SK-N-SH (cell line): ENCODE measurements at regions not wholly inside any gene's neighbourhood (a gene's known extent, or its start where the extent isn't known, plus 50 kb on each side); places are given as distances from the start of the nearest gene placed in this dataset.

Experiments
- CTCF ChIA-PET: fragments of 300-600, 350-600 bp; formaldehyde crosslinking; extraction: SDS; loops from one replicate; lab custom pipeline; 2021; lab: Yijun Ruan, JAX
- POLR2A ChIA-PET: fragments of 350-600 bp; sonication (Branson Sonifier 250); formaldehyde crosslinking; extraction: SDS; loops from one replicate; lab custom pipeline; 2020; ENCODE audit warnings: antibody characterized with exemption, inconsistent platforms; lab: Yijun Ruan, JAX
- DNase-seq: peaks from one replicate; pipeline ENCODE4 v3.0.0; 2012
- H2AFZ ChIP-seq: fragments of 200-600 bp; sonication (generic); 2 replicates; pipeline ENCODE4 v1.8.1; 2016; ENCODE audit warnings: antibody characterized with exemption, mild to moderate bottlenecking, low read depth
- H3F3A ChIP-seq: fragments of 200-600 bp; sonication (generic); replicated peaks from 2 replicates; pipeline ENCODE3; 2016; ENCODE audit warnings: antibody characterized with exemption, mild to moderate bottlenecking; ENCODE audit not compliant: insufficient read depth
- H3K27ac ChIP-seq, 2 experiments: fragments of 200-500 bp in 1 of 2; fragments of 200-600 bp in 1 of 2; sonication (Bioruptor generic) in 1 of 2; sonication (generic), shearing (Covaris generic) in 1 of 2; 2 replicates each; pipeline versions ENCODE4 v1.5.1 to v1.6.1; 2014 to 2016; ENCODE audit warnings: low read depth in 2 of 2, inconsistent platforms in 1 of 2, low read length in 1 of 2, mild to moderate bottlenecking in 1 of 2, mixed read lengths in 1 of 2
- H3K27me3 ChIP-seq: fragments of 200-600 bp; sonication (generic), shearing (Covaris generic); 2 replicates; pipeline ENCODE4 v1.6.1; 2016; ENCODE audit warnings: mixed run types; ENCODE audit not compliant: insufficient read depth
- H3K36me3 ChIP-seq, 2 experiments: fragments of 200-500 bp in 1 of 2; fragments of 200-600 bp in 1 of 2; sonication (Bioruptor generic) in 1 of 2; sonication (generic) in 1 of 2; replicated peaks in 1 of 2; 2 replicates each; pipeline versions ENCODE3 to v1.5.1; 2014 to 2016; ENCODE audit warnings: low read length in 1 of 2, mild to moderate bottlenecking in 1 of 2; ENCODE audit not compliant: insufficient read depth in 2 of 2, control insufficient read depth in 1 of 2
- H3K4me1 ChIP-seq, 2 experiments: fragments of 200-500 bp in 1 of 2; fragments of 200-600 bp in 1 of 2; sonication (Bioruptor generic) in 1 of 2; sonication (generic), shearing (Covaris generic) in 1 of 2; 2 replicates each; pipeline versions ENCODE4 v1.5.1 to v1.6.1; 2014 to 2016; ENCODE audit warnings: low read depth in 1 of 2, low read length in 1 of 2, mixed run types in 1 of 2; ENCODE audit not compliant: insufficient read depth in 2 of 2, control insufficient read depth in 1 of 2
- H3K4me2 ChIP-seq: fragments of 200-600 bp; sonication (generic), shearing (Covaris generic); 2 replicates; pipeline ENCODE4 v1.6.1; 2017; ENCODE audit warnings: mixed run types
- H3K4me3 ChIP-seq, 2 experiments: fragments of 200-500 bp in 1 of 2; fragments of 200-600 bp in 1 of 2; sonication (Bioruptor generic) in 1 of 2; sonication (generic), shearing (Covaris generic) in 1 of 2; 2 replicates each; pipeline versions ENCODE4 v1.5.1 to v1.8.1; 2014 to 2016; ENCODE audit warnings: low read depth in 2 of 2, inconsistent platforms in 1 of 2, low read length in 1 of 2, mild to moderate bottlenecking in 1 of 2, mixed read lengths in 1 of 2, moderate library complexity in 1 of 2
- H3K79me2 ChIP-seq: fragments of 200-600 bp; sonication (generic); 2 replicates; pipeline ENCODE4 v1.8.1; 2017; ENCODE audit warnings: mild to moderate bottlenecking; ENCODE audit not compliant: insufficient read depth
- H3K9ac ChIP-seq: fragments of 200-600 bp; sonication (generic); 2 replicates; pipeline ENCODE4 v1.6.1; 2017; ENCODE audit warnings: mixed run types
- H3K9me2 ChIP-seq: fragments of 200-600 bp; sonication (generic); 2 replicates; pipeline ENCODE4 v1.6.1; 2017; ENCODE audit warnings: mixed run types
- H3K9me3 ChIP-seq: fragments of 200-600 bp; sonication (generic); 2 replicates; pipeline ENCODE4 v1.6.1; 2017; ENCODE audit warnings: mixed run types, mild to moderate bottlenecking, moderate library complexity
- H4K20me1 ChIP-seq: fragments of 200-600 bp; sonication (generic); 2 replicates; pipeline ENCODE4 v1.6.1; 2017; ENCODE audit warnings: mild to moderate bottlenecking, mixed run types; ENCODE audit not compliant: insufficient read depth
- FOXJ3 ChIP-seq: sonication (generic); formaldehyde crosslinking; IDR thresholded peaks from 2 replicates; pipeline ENCODE4 v1.5.1; 2020; ENCODE audit warnings: mild to moderate bottlenecking, missing genetic modification reagents
- FOXM1 ChIP-seq: IDR thresholded peaks from 2 replicates; pipeline ENCODE4 v1.4.0; 2012; ENCODE audit warnings: low read depth, mild to moderate bottlenecking
- GATA2 ChIP-seq: sonication (generic); formaldehyde crosslinking; IDR thresholded peaks from 2 replicates; pipeline ENCODE4 v1.5.0; 2020; ENCODE audit warnings: mild to moderate bottlenecking, missing genetic modification reagents
- IRF3 ChIP-seq: fragments of 150-350 bp; IDR thresholded peaks from 2 replicates; pipeline ENCODE4 v1.6.1; 2016; ENCODE audit warnings: mild to moderate bottlenecking, low read depth, low read length
- MEF2A ChIP-seq: IDR thresholded peaks from 2 replicates; pipeline ENCODE4 v1.4.0; 2012; ENCODE audit warnings: low read depth, borderline replicate concordance
- MXI1 ChIP-seq: IDR thresholded peaks from 2 replicates; pipeline ENCODE4 v1.6.1; 2012; ENCODE audit warnings: mild to moderate bottlenecking, low read depth, low read length, improper control_type of control experiment
- PBX3 ChIP-seq: IDR thresholded peaks from 2 replicates; pipeline ENCODE4; 2012
- POLR2AphosphoS5 ChIP-seq: IDR thresholded peaks from 2 replicates; pipeline ENCODE4 v1.6.1; 2012; ENCODE audit warnings: low read depth, low read length
- RAD21 ChIP-seq: IDR thresholded peaks from 2 replicates; pipeline ENCODE4 v1.6.1; 2012; ENCODE audit warnings: mild to moderate bottlenecking, low read length
- RFX5 ChIP-seq: IDR thresholded peaks from 2 replicates; pipeline ENCODE4 v1.6.1; 2012; ENCODE audit warnings: mild to moderate bottlenecking, improper control_type of control experiment, low read length
- RXRA ChIP-seq: IDR thresholded peaks from 2 replicates; pipeline ENCODE4 v1.4.0; 2012; ENCODE audit warnings: low read depth, mild to moderate bottlenecking, borderline replicate concordance
- TAF1 ChIP-seq: IDR thresholded peaks from 2 replicates; pipeline ENCODE4 v1.6.1; 2012; ENCODE audit warnings: low read depth, mild to moderate bottlenecking, low read length, moderate library complexity, borderline replicate concordance
- USF1 ChIP-seq: IDR thresholded peaks from 2 replicates; pipeline ENCODE4 v1.4.0; 2012; ENCODE audit warnings: low read depth, borderline replicate concordance
- USF2 ChIP-seq: fragments of 150-350 bp; IDR thresholded peaks from 2 replicates; pipeline ENCODE4 v1.6.1; 2017; ENCODE audit warnings: antibody characterized with exemption, low read length, low read depth, borderline replicate concordance
- TF ChIP-seq, protein P1 (sequence below): IDR thresholded peaks from 2 replicates; pipeline ENCODE4 v1.4.0; 2012; ENCODE audit warnings: low read depth, borderline replicate concordance
- TF ChIP-seq, protein P2 (sequence below): IDR thresholded peaks from 2 replicates; pipeline ENCODE4 v1.4.0; 2012; ENCODE audit warnings: low read depth
- TF ChIP-seq, protein P3 (sequence below): fragments of 200-600 bp; sonication (generic); IDR thresholded peaks from 2 replicates; pipeline ENCODE4 v1.6.1; 2017; ENCODE audit warnings: antibody characterized with exemption, mild to moderate bottlenecking, moderate library complexity

- CTCF ChIA-PET = no interaction called here
- Histone ChIP-seq H3K4me1 (no peaks in the 10 kb centered on the region), H3K27ac (no peak overlapping the region), H3K9me3 (no peaks in the 10 kb centered on the region), H4K20me1 (no peaks in the 10 kb centered on the region), H3K9ac (no peak overlapping the region), H3K4me2 (no peak overlapping the region), H3K79me2 (no peaks in the 10 kb centered on the region), H3F3A (no peaks in the 10 kb centered on the region), H3K27me3 (no peaks in the 10 kb centered on the region), H3K9me2 (no peaks in the 10 kb centered on the region), H3K4me3 (no peak overlapping the region), H3K36me3 (no peaks in the 10 kb centered on the region), H2AFZ (no peak overlapping the region)
- POLR2A ChIA-PET = no interaction called here
- TF ChIP-seq PBX3 = no peak
- TF ChIP-seq POLR2AphosphoS5 = no peak
- TF ChIP-seq USF2 = no peak
- no peak for TF ChIP-seq FOXJ3 (CRISPR knock-in tag)
- TF ChIP-seq, protein P1, sequence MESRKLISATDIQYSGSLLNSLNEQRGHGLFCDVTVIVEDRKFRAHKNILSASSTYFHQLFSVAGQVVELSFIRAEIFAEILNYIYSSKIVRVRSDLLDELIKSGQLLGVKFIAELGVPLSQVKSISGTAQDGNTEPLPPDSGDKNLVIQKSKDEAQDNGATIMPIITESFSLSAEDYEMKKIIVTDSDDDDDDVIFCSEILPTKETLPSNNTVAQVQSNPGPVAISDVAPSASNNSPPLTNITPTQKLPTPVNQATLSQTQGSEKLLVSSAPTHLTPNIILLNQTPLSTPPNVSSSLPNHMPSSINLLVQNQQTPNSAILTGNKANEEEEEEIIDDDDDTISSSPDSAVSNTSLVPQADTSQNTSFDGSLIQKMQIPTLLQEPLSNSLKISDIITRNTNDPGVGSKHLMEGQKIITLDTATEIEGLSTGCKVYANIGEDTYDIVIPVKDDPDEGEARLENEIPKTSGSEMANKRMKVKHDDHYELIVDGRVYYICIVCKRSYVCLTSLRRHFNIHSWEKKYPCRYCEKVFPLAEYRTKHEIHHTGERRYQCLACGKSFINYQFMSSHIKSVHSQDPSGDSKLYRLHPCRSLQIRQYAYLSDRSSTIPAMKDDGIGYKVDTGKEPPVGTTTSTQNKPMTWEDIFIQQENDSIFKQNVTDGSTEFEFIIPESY = no peak
- no peak for TF ChIP-seq FOXM1
- TF ChIP-seq USF1 = no peak
- no peak for TF ChIP-seq TAF1
- TF ChIP-seq MXI1 = no peak
- no peak for TF ChIP-seq RAD21
- no peak for TF ChIP-seq RXRA
- no peak for TF ChIP-seq GATA2 (CRISPR knock-in tag)
- TF ChIP-seq MEF2A = no peak
- no peak for TF ChIP-seq RFX5
- DNase-seq = no peak
Measured at GRCh38 chr9:10721301-10721700, 108.5 kb upstream of the PTPRD start.

DNA sequence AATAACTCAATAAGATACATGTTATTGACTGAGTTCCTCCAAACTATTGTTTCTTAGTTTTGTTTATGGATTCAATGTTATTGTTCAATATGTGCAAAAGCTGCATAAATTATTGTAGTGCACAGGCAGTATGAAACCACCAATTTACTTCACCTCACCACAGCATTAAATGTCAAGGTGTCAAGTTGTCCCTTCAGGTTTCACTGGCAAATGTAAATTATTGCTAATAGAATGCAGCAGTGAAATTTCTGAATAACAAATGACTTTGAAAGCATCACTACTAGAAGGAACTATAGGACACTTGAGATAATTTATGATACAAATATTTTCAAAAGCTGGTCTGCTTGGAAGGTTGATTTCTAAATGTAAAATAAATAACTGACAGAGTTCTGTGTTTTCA lies 116.4 kb upstream of the PTPRD start:
- no peaks in the 10 kb centered on the region for H3K9me3 ChIP-seq
- ChIA-PET CTCF (no interaction called here), POLR2A (no interaction called here)
- H4K20me1 ChIP-seq = no peaks in the 10 kb centered on the region
- H3K36me3 ChIP-seq = no peaks in the 10 kb centered on the region
- H3K4me2 ChIP-seq = no peak overlapping the region
- H3K4me1 ChIP-seq = no peaks in the 10 kb centered on the region
- H3K9ac ChIP-seq = no peak overlapping the region
- H3F3A ChIP-seq = no peaks in the 10 kb centered on the region
- DNase-seq = no peak
- no peaks in the 10 kb centered on the region for H3K79me2 ChIP-seq
- H3K27me3 ChIP-seq = no peaks in the 10 kb centered on the region
- no peaks in the 10 kb centered on the region for H3K9me2 ChIP-seq
- H3K4me3 ChIP-seq = no peak overlapping the region
- no peak overlapping the region for H2AFZ ChIP-seq
- H3K27ac ChIP-seq = no peak overlapping the region
- TF ChIP-seq GATA2 (CRISPR knock-in tag) = no peak
- TF ChIP-seq, protein P2, sequence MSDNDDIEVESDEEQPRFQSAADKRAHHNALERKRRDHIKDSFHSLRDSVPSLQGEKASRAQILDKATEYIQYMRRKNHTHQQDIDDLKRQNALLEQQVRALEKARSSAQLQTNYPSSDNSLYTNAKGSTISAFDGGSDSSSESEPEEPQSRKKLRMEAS = no peak
- no peak for TF ChIP-seq POLR2AphosphoS5
- TF ChIP-seq, protein P3, sequence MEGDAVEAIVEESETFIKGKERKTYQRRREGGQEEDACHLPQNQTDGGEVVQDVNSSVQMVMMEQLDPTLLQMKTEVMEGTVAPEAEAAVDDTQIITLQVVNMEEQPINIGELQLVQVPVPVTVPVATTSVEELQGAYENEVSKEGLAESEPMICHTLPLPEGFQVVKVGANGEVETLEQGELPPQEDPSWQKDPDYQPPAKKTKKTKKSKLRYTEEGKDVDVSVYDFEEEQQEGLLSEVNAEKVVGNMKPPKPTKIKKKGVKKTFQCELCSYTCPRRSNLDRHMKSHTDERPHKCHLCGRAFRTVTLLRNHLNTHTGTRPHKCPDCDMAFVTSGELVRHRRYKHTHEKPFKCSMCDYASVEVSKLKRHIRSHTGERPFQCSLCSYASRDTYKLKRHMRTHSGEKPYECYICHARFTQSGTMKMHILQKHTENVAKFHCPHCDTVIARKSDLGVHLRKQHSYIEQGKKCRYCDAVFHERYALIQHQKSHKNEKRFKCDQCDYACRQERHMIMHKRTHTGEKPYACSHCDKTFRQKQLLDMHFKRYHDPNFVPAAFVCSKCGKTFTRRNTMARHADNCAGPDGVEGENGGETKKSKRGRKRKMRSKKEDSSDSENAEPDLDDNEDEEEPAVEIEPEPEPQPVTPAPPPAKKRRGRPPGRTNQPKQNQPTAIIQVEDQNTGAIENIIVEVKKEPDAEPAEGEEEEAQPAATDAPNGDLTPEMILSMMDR = no peak
- no peak for TF ChIP-seq USF1
- TF ChIP-seq RXRA = no peak
- no peak for TF ChIP-seq USF2
- no peak for TF ChIP-seq IRF3
